K562 (cell line): ENCODE measurements at regions not wholly inside any gene's neighbourhood (a gene's known extent, or its start where the extent isn't known, plus 50 kb on each side); places are given as distances from the start of the nearest gene placed in this dataset.

ENCODE experiments used
- ATAC-seq: fragments of 200-7000 bp; cut with Tn5 transposase; 3 replicates; pipeline ENCODE4 v1.9.1; 2020; ENCODE audit warnings: moderate library complexity
- BruUV-seq: library from RNA; stranded (reverse); fragments of 400-500 nt; replicated peaks from 2 replicates; lab custom pipeline; 2021; lab: Mats Ljungman, UMichigan
- CTCF ChIA-PET: fragments of 300-600 bp; formaldehyde crosslinking; extraction: SDS; loops from one replicate; lab custom pipeline; 2021; ENCODE audit warnings: low intra/inter-chr PET ratio; lab: Yijun Ruan, JAX
- POLR2A ChIA-PET: fragments of 300-600, 350-650 bp; sonication (Branson Sonifier 250); formaldehyde crosslinking; extraction: SDS; loops from one replicate; lab custom pipeline; 2021; ENCODE audit warnings: antibody characterized with exemption, inconsistent platforms; lab: Yijun Ruan, JAX
- DNase-seq, 4 experiments: peaks; one replicate each; pipeline versions ENCODE4 v3.0.0 to v3.0.0-alpha.2; 2011 to 2018; ENCODE audit warnings: low spot score in 3 of 4, mixed read lengths in 3 of 4; ENCODE audit errors: extremely low read depth in 1 of 4
- FAIRE-seq: peaks from 2 replicates; lab custom pipeline; 2011; peaks lifted over from hg19 to GRCh38; lab: Jason Lieb, UNC
- H2AFZ ChIP-seq: 2 replicates; pipeline ENCODE4 v1.6.0; 2011; ENCODE audit warnings: low read depth, low read length, control low read depth, inconsistent platforms
- H3K27ac ChIP-seq: fragments of 200-600 bp; 3 replicates; pipeline ENCODE4 v1.8.0; 2011; ENCODE audit warnings: low read depth, mild to moderate bottlenecking, control low read depth, inconsistent platforms, low read length, moderate library complexity, mixed read lengths; ENCODE audit errors: extremely low read depth
- H3K27me3 ChIP-seq, 2 experiments: fragments of 300-600 bp in 1 of 2; 2 replicates in 1 of 2; 3 replicates in 1 of 2; pipeline versions ENCODE4 v1.6.0 to v1.8.0; 2011; ENCODE audit warnings: inconsistent platforms in 2 of 2, low read length in 2 of 2, mild to moderate bottlenecking in 1 of 2, mixed read lengths in 1 of 2, moderate library complexity in 1 of 2; ENCODE audit not compliant: control insufficient read depth in 2 of 2, insufficient read depth in 2 of 2
- H3K36me3 ChIP-seq: fragments of 300-600 bp; 3 replicates; pipeline ENCODE4 v1.8.0; 2011; ENCODE audit warnings: mild to moderate bottlenecking, low read length, inconsistent platforms; ENCODE audit not compliant: control insufficient read depth, insufficient read depth
- H3K4me1 ChIP-seq, 2 experiments: fragments of 200-600 bp in 1 of 2; replicated peaks in 1 of 2; 2 replicates in 1 of 2; 3 replicates in 1 of 2; pipeline versions ENCODE4 v1.5.1 to v1.8.0; 2011; ENCODE audit warnings: inconsistent platforms in 2 of 2, low read length in 2 of 2, mild to moderate bottlenecking in 1 of 2, mixed read lengths in 1 of 2, moderate library complexity in 1 of 2; ENCODE audit not compliant: control insufficient read depth in 2 of 2, insufficient read depth in 2 of 2
- H3K4me2 ChIP-seq: 2 replicates; pipeline ENCODE4 v1.6.1; 2011; ENCODE audit warnings: low read length, control low read depth, inconsistent platforms, mixed read lengths; ENCODE audit not compliant: insufficient read depth
- H3K4me3 ChIP-seq: fragments of 200-600 bp; sonication (generic), shearing (Covaris generic); 2 replicates; pipeline ENCODE4 v1.5.1; 2016; ENCODE audit warnings: control low read depth, inconsistent platforms
- H3K79me2 ChIP-seq: fragments of 200-600 bp; 3 replicates; pipeline ENCODE4 v1.8.0; 2011; ENCODE audit warnings: low read length, inconsistent platforms; ENCODE audit not compliant: control insufficient read depth, insufficient read depth
- H3K9ac ChIP-seq, 2 experiments: 2 replicates each; pipeline versions ENCODE4 v1.6.0 to v1.6.1; 2011; ENCODE audit warnings: low read depth in 2 of 2, low read length in 2 of 2, control low read depth in 1 of 2, inconsistent platforms in 1 of 2, mild to moderate bottlenecking in 1 of 2, mixed read lengths in 1 of 2; ENCODE audit not compliant: insufficient read depth in 1 of 2
- H3K9me1 ChIP-seq: one replicate; pipeline ENCODE4 v1.6.0; 2011; ENCODE audit warnings: inconsistent platforms, mild to moderate bottlenecking, low read length, moderate library complexity; ENCODE audit not compliant: control insufficient read depth, insufficient read depth
- H3K9me3 ChIP-seq: replicated peaks from 2 replicates; pipeline ENCODE4 v1.5.1; 2011; ENCODE audit warnings: low read depth, low read length, inconsistent platforms; ENCODE audit not compliant: control insufficient read depth, insufficient read depth
- H4K20me1 ChIP-seq: replicated peaks from 2 replicates; pipeline ENCODE4 v1.6.1; 2011; ENCODE audit warnings: low read length, inconsistent platforms, mixed read lengths; ENCODE audit not compliant: control insufficient read depth, insufficient read depth
- CHD1 ChIP-seq: fragments of 200-600 bp; sonication (generic); IDR thresholded peaks from one replicate; pipeline ENCODE4 v1.6.1; 2012; ENCODE audit warnings: mild to moderate bottlenecking, moderate library complexity, low read length, inconsistent platforms
- FUS ChIP-seq: fragments of 200-400 bp; formaldehyde crosslinking; optimal IDR thresholded peaks from 2 replicates; pipeline ENCODE3; 2017; ENCODE audit warnings: low read depth, low read length
- HBP1 ChIP-seq: fragments of 450-650 bp; formaldehyde crosslinking; IDR thresholded peaks from 2 replicates; pipeline ENCODE4 v1.4.0; 2022; ENCODE audit warnings: missing genetic modification characterization
- HMG20B ChIP-seq: fragments of 250-450 bp; sonication (Bioruptor Pico); IDR thresholded peaks from 2 replicates; pipeline ENCODE4 v1.5.0; 2021; ENCODE audit warnings: mild to moderate bottlenecking
- ID3 ChIP-seq, 2 experiments: fragments of 250-450 bp in 1 of 2; fragments of 450-650 bp in 1 of 2; sonication (Bioruptor Pico) in 1 of 2; IDR thresholded peaks; 2 replicates each; pipeline versions ENCODE4 v1.6.1 to v1.8.0; 2016 to 2021; ENCODE audit warnings: mild to moderate bottlenecking in 2 of 2, moderate library complexity in 2 of 2, missing compliant biosample characterization in 1 of 2, missing genetic modification characterization in 1 of 2
- PHB2 ChIP-seq: fragments of 450-650 bp; IDR thresholded peaks from 2 replicates; pipeline ENCODE4 v1.6.1; 2017; ENCODE audit warnings: low read depth
- RBM15 ChIP-seq: fragments of 200-400 bp; formaldehyde crosslinking; IDR thresholded peaks from 2 replicates; pipeline ENCODE4 v1.6.1; 2018; ENCODE audit warnings: mild to moderate bottlenecking, low read length, moderate library complexity; ENCODE audit not compliant: insufficient read depth
- TEAD2 ChIP-seq: fragments of 450-650 bp; IDR thresholded peaks from 2 replicates; pipeline ENCODE4 v1.6.1; 2016; ENCODE audit warnings: missing genetic modification characterization, control low read depth, missing compliant biosample characterization
- TFAP4 ChIP-seq: sonication (generic); formaldehyde crosslinking; IDR thresholded peaks from 2 replicates; pipeline ENCODE4 v1.8.0; 2022; ENCODE audit warnings: missing genetic modification reagents, mild to moderate bottlenecking, moderate library complexity, borderline replicate concordance
- TSHZ1 ChIP-seq: fragments of 250-450 bp; sonication (Bioruptor Pico); IDR thresholded peaks from 2 replicates; pipeline ENCODE4 v1.4.0; 2020; ENCODE audit warnings: mild to moderate bottlenecking, moderate library complexity
- ZBTB43 ChIP-seq: sonication (generic); formaldehyde crosslinking; IDR thresholded peaks from 2 replicates; pipeline ENCODE4 v1.8.0; 2023; ENCODE audit warnings: mild to moderate bottlenecking, missing genetic modification reagents
- ZNF354B ChIP-seq: fragments of 250-450 bp; sonication (Bioruptor Pico); IDR thresholded peaks from 2 replicates; pipeline ENCODE4 v1.4.0; 2020
- ZNF764 ChIP-seq: fragments of 250-450 bp; sonication (Bioruptor Pico); IDR thresholded peaks from 2 replicates; pipeline ENCODE4 v1.4.0; 2020; ENCODE audit warnings: low read depth, mild to moderate bottlenecking, moderate library complexity
- WGBS: fragments of 100-300 bp; shearing (Covaris generic); methylation state at CpG from one replicate; pipeline ENCODE4 v1.1.6; 2016; ENCODE audit warnings: low coverage, mixed read lengths; ENCODE audit not compliant: insufficient coverage; ENCODE audit errors: missing lambda C conversion rate; 5-methylcytosine and 5-hydroxymethylcytosine counted together
- in situ Hi-C: fragments of 300-500 bp; cut with MboI; formaldehyde crosslinking; loops from 4 replicates; pipeline ENCODE4 v1.15.0; 2018; ENCODE audit warnings: inconsistent platforms, mixed read lengths
- intact Hi-C: fragments of 100-400 bp; cut with micrococcal nuclease; formaldehyde crosslinking; loops from 2 replicates; pipeline ENCODE4 v1.14.2; 2022

GRCh38 chr11:26017903-26018302 is 314.0 kb upstream of the ANO3 start:
- H3K79me2 ChIP-seq = no peaks in the 10 kb centered on the region
- H3K4me3 ChIP-seq = no peak overlapping the region
- H3K9me3 ChIP-seq = no peaks in the 10 kb centered on the region
- no peaks in the 10 kb centered on the region for H3K4me1 ChIP-seq
- no peak overlapping the region for H3K27ac ChIP-seq
- no peaks in the 10 kb centered on the region for H3K27me3 ChIP-seq
- ChIA-PET CTCF (no interaction called here), POLR2A (no interaction called here)
- H3K36me3 ChIP-seq = no peaks in the 10 kb centered on the region
- H3K4me2 ChIP-seq = no peak overlapping the region
- ATAC-seq (no peak), DNase-seq (no peak), FAIRE-seq (no peak)
- H3K9ac ChIP-seq = no peak overlapping the region
- no peaks in the 10 kb centered on the region for H4K20me1 ChIP-seq
- BruUV-seq = no TSS peak
- WGBS = 0% methylated on average over 2 of the region's 2 CpGs
- in situ Hi-C loops = no loop called here
- H2AFZ ChIP-seq = no peak overlapping the region
- H3K9me1 ChIP-seq = no peaks in the 10 kb centered on the region
- intact Hi-C loops = no loop called here
- TF ChIP-seq HBP1 (CRISPR knock-in tag) (no peak), FUS (no peak), ZBTB43 (CRISPR knock-in tag) (no peak), ZNF354B (CRISPR knock-in tag) (no peak), PHB2 (no peak), ZNF764 (CRISPR knock-in tag) (no peak), TEAD2 (no peak), ID3 (CRISPR knock-in tag; IDR thresholded peaks at IDR 0.05) (no peak), ID3 (tag; IDR thresholded peaks at IDR 0.05) (no peak), CHD1 (no peak), TSHZ1 (CRISPR knock-in tag) (no peak), TFAP4 (CRISPR knock-in tag) (no peak), RBM15 (no peak), HMG20B (CRISPR knock-in tag) (no peak)
